SK-N-SH (cell line): ENCODE measurements at regions not wholly inside any gene's neighbourhood (a gene's known extent, or its start where the extent isn't known, plus 50 kb on each side); places are given as distances from the start of the nearest gene placed in this dataset.

Source experiments
- CTCF ChIA-PET: fragments of 300-600, 350-600 bp; formaldehyde crosslinking; extraction: SDS; loops from one replicate; lab custom pipeline; 2021; lab: Yijun Ruan, JAX
- POLR2A ChIA-PET: fragments of 350-600 bp; sonication (Branson Sonifier 250); formaldehyde crosslinking; extraction: SDS; loops from one replicate; lab custom pipeline; 2020; ENCODE audit warnings: antibody characterized with exemption, inconsistent platforms; lab: Yijun Ruan, JAX
- DNase-seq: peaks from one replicate; pipeline ENCODE4 v3.0.0; 2012
- H2AFZ ChIP-seq: fragments of 200-600 bp; sonication (generic); 2 replicates; pipeline ENCODE4 v1.8.1; 2016; ENCODE audit warnings: antibody characterized with exemption, mild to moderate bottlenecking, low read depth
- H3F3A ChIP-seq: fragments of 200-600 bp; sonication (generic); replicated peaks from 2 replicates; pipeline ENCODE3; 2016; ENCODE audit warnings: antibody characterized with exemption, mild to moderate bottlenecking; ENCODE audit not compliant: insufficient read depth
- H3K27ac ChIP-seq, 2 experiments: fragments of 200-500 bp in 1 of 2; fragments of 200-600 bp in 1 of 2; sonication (Bioruptor generic) in 1 of 2; sonication (generic), shearing (Covaris generic) in 1 of 2; 2 replicates each; pipeline versions ENCODE4 v1.5.1 to v1.6.1; 2014 to 2016; ENCODE audit warnings: low read depth in 2 of 2, inconsistent platforms in 1 of 2, low read length in 1 of 2, mild to moderate bottlenecking in 1 of 2, mixed read lengths in 1 of 2
- H3K27me3 ChIP-seq: fragments of 200-600 bp; sonication (generic), shearing (Covaris generic); 2 replicates; pipeline ENCODE4 v1.6.1; 2016; ENCODE audit warnings: mixed run types; ENCODE audit not compliant: insufficient read depth
- H3K36me3 ChIP-seq, 2 experiments: fragments of 200-500 bp in 1 of 2; fragments of 200-600 bp in 1 of 2; sonication (Bioruptor generic) in 1 of 2; sonication (generic) in 1 of 2; replicated peaks in 1 of 2; 2 replicates each; pipeline versions ENCODE3 to v1.5.1; 2014 to 2016; ENCODE audit warnings: low read length in 1 of 2, mild to moderate bottlenecking in 1 of 2; ENCODE audit not compliant: insufficient read depth in 2 of 2, control insufficient read depth in 1 of 2
- H3K4me1 ChIP-seq, 2 experiments: fragments of 200-500 bp in 1 of 2; fragments of 200-600 bp in 1 of 2; sonication (Bioruptor generic) in 1 of 2; sonication (generic), shearing (Covaris generic) in 1 of 2; 2 replicates each; pipeline versions ENCODE4 v1.5.1 to v1.6.1; 2014 to 2016; ENCODE audit warnings: low read depth in 1 of 2, low read length in 1 of 2, mixed run types in 1 of 2; ENCODE audit not compliant: insufficient read depth in 2 of 2, control insufficient read depth in 1 of 2
- H3K4me2 ChIP-seq: fragments of 200-600 bp; sonication (generic), shearing (Covaris generic); 2 replicates; pipeline ENCODE4 v1.6.1; 2017; ENCODE audit warnings: mixed run types
- H3K4me3 ChIP-seq, 2 experiments: fragments of 200-500 bp in 1 of 2; fragments of 200-600 bp in 1 of 2; sonication (Bioruptor generic) in 1 of 2; sonication (generic), shearing (Covaris generic) in 1 of 2; 2 replicates each; pipeline versions ENCODE4 v1.5.1 to v1.8.1; 2014 to 2016; ENCODE audit warnings: low read depth in 2 of 2, inconsistent platforms in 1 of 2, low read length in 1 of 2, mild to moderate bottlenecking in 1 of 2, mixed read lengths in 1 of 2, moderate library complexity in 1 of 2
- H3K79me2 ChIP-seq: fragments of 200-600 bp; sonication (generic); 2 replicates; pipeline ENCODE4 v1.8.1; 2017; ENCODE audit warnings: mild to moderate bottlenecking; ENCODE audit not compliant: insufficient read depth
- H3K9ac ChIP-seq: fragments of 200-600 bp; sonication (generic); 2 replicates; pipeline ENCODE4 v1.6.1; 2017; ENCODE audit warnings: mixed run types
- H3K9me2 ChIP-seq: fragments of 200-600 bp; sonication (generic); 2 replicates; pipeline ENCODE4 v1.6.1; 2017; ENCODE audit warnings: mixed run types
- H3K9me3 ChIP-seq: fragments of 200-600 bp; sonication (generic); 2 replicates; pipeline ENCODE4 v1.6.1; 2017; ENCODE audit warnings: mixed run types, mild to moderate bottlenecking, moderate library complexity
- H4K20me1 ChIP-seq: fragments of 200-600 bp; sonication (generic); 2 replicates; pipeline ENCODE4 v1.6.1; 2017; ENCODE audit warnings: mild to moderate bottlenecking, mixed run types; ENCODE audit not compliant: insufficient read depth
- CHD2 ChIP-seq: fragments of 150-350 bp; IDR thresholded peaks from 2 replicates; pipeline ENCODE4 v1.6.1; 2018; ENCODE audit warnings: low read length; ENCODE audit not compliant: partially characterized antibody
- EP300 ChIP-seq, 2 experiments: IDR thresholded peaks; 2 replicates each; pipeline versions ENCODE4 v1.4.0 to v1.6.1; 2012; ENCODE audit warnings: borderline replicate concordance in 1 of 2, low read depth in 1 of 2, low read length in 1 of 2
- FOSL2 ChIP-seq: IDR thresholded peaks from 2 replicates; pipeline ENCODE4 v1.4.0; 2012; ENCODE audit warnings: low read depth, mild to moderate bottlenecking, moderate library complexity, borderline replicate concordance
- FOXJ3 ChIP-seq: sonication (generic); formaldehyde crosslinking; IDR thresholded peaks from 2 replicates; pipeline ENCODE4 v1.5.1; 2020; ENCODE audit warnings: mild to moderate bottlenecking, missing genetic modification reagents
- JUND ChIP-seq: IDR thresholded peaks from 2 replicates; pipeline ENCODE4 v1.4.0; 2012
- MEF2A ChIP-seq: IDR thresholded peaks from 2 replicates; pipeline ENCODE4 v1.4.0; 2012; ENCODE audit warnings: low read depth, borderline replicate concordance
- MXI1 ChIP-seq: IDR thresholded peaks from 2 replicates; pipeline ENCODE4 v1.6.1; 2012; ENCODE audit warnings: mild to moderate bottlenecking, low read depth, low read length, improper control_type of control experiment
- NFIC ChIP-seq: IDR thresholded peaks from 2 replicates; pipeline ENCODE4 v1.4.0; 2012; ENCODE audit warnings: borderline replicate concordance
- NRF1 ChIP-seq: IDR thresholded peaks from 2 replicates; pipeline ENCODE4 v1.6.1; 2012; ENCODE audit warnings: low read depth, mild to moderate bottlenecking, low read length
- PBX3 ChIP-seq: IDR thresholded peaks from 2 replicates; pipeline ENCODE4; 2012
- POLR2AphosphoS5 ChIP-seq: IDR thresholded peaks from 2 replicates; pipeline ENCODE4 v1.6.1; 2012; ENCODE audit warnings: low read depth, low read length
- RCOR1 ChIP-seq: fragments of 150-350 bp; IDR thresholded peaks from 2 replicates; pipeline ENCODE4 v1.6.1; 2017; ENCODE audit warnings: antibody characterized with exemption, low read length
- RXRA ChIP-seq: IDR thresholded peaks from 2 replicates; pipeline ENCODE4 v1.4.0; 2012; ENCODE audit warnings: low read depth, mild to moderate bottlenecking, borderline replicate concordance
- SIN3A ChIP-seq: IDR thresholded peaks from 2 replicates; pipeline ENCODE4 v1.6.1; 2012; ENCODE audit warnings: low read depth, mild to moderate bottlenecking, low read length, moderate library complexity, borderline replicate concordance
- SMC3 ChIP-seq: IDR thresholded peaks from 2 replicates; pipeline ENCODE4 v1.6.1; 2012; ENCODE audit warnings: low read depth, low read length, improper control_type of control experiment
- TAF1 ChIP-seq: IDR thresholded peaks from 2 replicates; pipeline ENCODE4 v1.6.1; 2012; ENCODE audit warnings: low read depth, mild to moderate bottlenecking, low read length, moderate library complexity, borderline replicate concordance
- TEAD4 ChIP-seq: IDR thresholded peaks from 2 replicates; pipeline ENCODE4 v1.4.0; 2012; ENCODE audit warnings: mild to moderate bottlenecking, borderline replicate concordance; ENCODE audit not compliant: insufficient read depth
- YY1 ChIP-seq: IDR thresholded peaks from 2 replicates; pipeline ENCODE4 v1.4.0; 2012; ENCODE audit warnings: low read depth, mild to moderate bottlenecking
- ZBTB33 ChIP-seq: IDR thresholded peaks from 2 replicates; pipeline ENCODE4 v1.4.0; 2012; ENCODE audit warnings: low read depth, borderline replicate concordance
- WGBS: methylation state at CpG from one replicate; pipeline ENCODE4 v1.1.6; 2017; ENCODE audit warnings: low lambda C conversion rate; 5-methylcytosine and 5-hydroxymethylcytosine counted together
- TF ChIP-seq, protein P1 (sequence below): IDR thresholded peaks from 2 replicates; pipeline ENCODE4 v1.4.0; 2012; ENCODE audit warnings: low read depth, borderline replicate concordance
- TF ChIP-seq, protein P2 (sequence below): fragments of 150-350 bp; IDR thresholded peaks from 2 replicates; pipeline ENCODE4 v1.6.1; 2016; ENCODE audit warnings: mild to moderate bottlenecking, low read depth, low read length

DNA sequence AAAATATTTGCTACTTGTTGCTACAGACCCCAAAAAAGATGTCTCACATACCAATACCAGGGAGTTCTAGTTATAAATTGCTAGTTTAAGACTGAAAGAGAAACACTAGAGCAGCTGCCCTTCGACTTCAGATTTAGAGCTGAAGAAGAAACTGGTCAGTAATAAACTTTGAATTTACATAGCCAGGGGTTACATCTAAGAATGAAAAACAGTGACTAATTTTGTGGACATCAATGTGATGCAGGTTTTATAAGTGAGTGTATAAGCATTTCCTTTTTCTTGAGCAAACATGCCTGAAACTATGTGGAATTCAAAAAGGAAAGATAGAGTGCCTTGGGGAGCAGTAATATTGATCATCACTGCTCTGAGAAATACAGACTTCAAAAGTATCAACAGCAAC is 724.9 kb upstream of the MIR17HG start:
- Histone ChIP-seq H3K27ac (no peak overlapping the region), H3F3A (no peaks in the 10 kb centered on the region), H4K20me1 (no peaks in the 10 kb centered on the region), H3K9me2 (no peaks in the 10 kb centered on the region), H3K27me3 (no peaks in the 10 kb centered on the region), H3K4me1 (no peaks in the 10 kb centered on the region), H3K36me3 (no peaks in the 10 kb centered on the region), H3K9me3 (no peaks in the 10 kb centered on the region), H3K4me3 (no peak overlapping the region), H2AFZ (no peak overlapping the region), H3K9ac (no peak overlapping the region), H3K4me2 (no peak overlapping the region), H3K79me2 (no peaks in the 10 kb centered on the region)
- WGBS = 23% methylated on average over 1 of the region's 1 CpG
- TF ChIP-seq MXI1 = no peak
- POLR2A ChIA-PET = no interaction called here
- DNase-seq = no peak
- CTCF ChIA-PET = interaction anchor here (2.1 kb wide), 1 partner anchor 10 kb away, joined by 6 read pairs; no protein-coding TSS in a partner anchor

DNA sequence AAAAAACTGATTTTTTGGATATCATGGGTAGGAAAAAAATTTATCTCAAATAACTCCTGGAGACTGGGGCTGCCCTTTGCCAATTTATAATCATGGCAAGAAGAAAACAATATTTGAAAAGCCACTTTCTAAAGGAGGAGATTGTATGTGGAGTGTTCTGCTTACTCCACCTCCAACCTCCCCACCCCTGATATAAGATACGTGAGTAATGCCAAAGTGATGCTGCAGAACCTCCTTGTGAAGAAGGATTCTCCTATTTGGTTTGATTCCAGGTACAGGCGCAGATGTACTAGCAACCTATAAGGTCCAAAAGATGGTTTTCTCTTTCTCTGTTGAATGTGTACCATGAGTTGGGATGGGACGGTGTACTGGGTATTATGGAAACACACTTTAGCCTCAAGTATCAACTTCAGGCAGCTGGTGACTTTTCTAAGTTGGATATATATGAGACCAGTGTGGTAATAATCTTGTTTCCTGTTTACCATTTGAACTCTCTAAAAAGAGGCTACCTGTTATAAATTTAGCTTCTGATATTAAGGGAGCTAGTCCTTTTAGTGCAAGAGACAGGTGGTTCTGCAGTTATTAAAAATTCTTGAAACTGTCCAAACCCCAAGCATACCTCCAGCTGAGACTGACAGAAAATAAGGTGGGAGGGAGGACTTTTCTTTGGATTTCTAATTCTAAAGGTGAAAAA is 724.0 kb upstream of the MIR17HG start:
- no peaks in the 10 kb centered on the region for H3K36me3 ChIP-seq

More for the DNA sequence above, 724.0 kb upstream of the MIR17HG start:
- no peak for DNase-seq
- no peak for TF ChIP-seq POLR2AphosphoS5
- no peak for TF ChIP-seq RCOR1
- TF ChIP-seq, protein P1, sequence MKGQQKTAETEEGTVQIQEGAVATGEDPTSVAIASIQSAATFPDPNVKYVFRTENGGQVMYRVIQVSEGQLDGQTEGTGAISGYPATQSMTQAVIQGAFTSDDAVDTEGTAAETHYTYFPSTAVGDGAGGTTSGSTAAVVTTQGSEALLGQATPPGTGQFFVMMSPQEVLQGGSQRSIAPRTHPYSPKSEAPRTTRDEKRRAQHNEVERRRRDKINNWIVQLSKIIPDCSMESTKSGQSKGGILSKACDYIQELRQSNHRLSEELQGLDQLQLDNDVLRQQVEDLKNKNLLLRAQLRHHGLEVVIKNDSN = no peak
- TF ChIP-seq SIN3A = no peak
- no peak for TF ChIP-seq MEF2A
- TF ChIP-seq FOSL2 = no peak
- TF ChIP-seq RXRA = no peak
- TF ChIP-seq NRF1 = no peak
- TF ChIP-seq FOXJ3 = no peak
- no peak for TF ChIP-seq ZBTB33
- no peak for TF ChIP-seq TAF1
- no peak for TF ChIP-seq CHD2
- TF ChIP-seq, protein P2, sequence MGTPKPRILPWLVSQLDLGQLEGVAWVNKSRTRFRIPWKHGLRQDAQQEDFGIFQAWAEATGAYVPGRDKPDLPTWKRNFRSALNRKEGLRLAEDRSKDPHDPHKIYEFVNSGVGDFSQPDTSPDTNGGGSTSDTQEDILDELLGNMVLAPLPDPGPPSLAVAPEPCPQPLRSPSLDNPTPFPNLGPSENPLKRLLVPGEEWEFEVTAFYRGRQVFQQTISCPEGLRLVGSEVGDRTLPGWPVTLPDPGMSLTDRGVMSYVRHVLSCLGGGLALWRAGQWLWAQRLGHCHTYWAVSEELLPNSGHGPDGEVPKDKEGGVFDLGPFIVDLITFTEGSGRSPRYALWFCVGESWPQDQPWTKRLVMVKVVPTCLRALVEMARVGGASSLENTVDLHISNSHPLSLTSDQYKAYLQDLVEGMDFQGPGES = no peak
- no peak for TF ChIP-seq NFIC
- no peak for TF ChIP-seq YY1
- TF ChIP-seq SMC3 = no peak
- TF ChIP-seq JUND = no peak
- TF ChIP-seq EP300 (IDR thresholded peaks at IDR 0.05; ENCODE audit: borderline replicate concordance in 1 of 2, low read depth in 1 of 2, low read length in 1 of 2) = no peak
- TF ChIP-seq TEAD4 = no peak
- TF ChIP-seq PBX3 = no peak
- Histone ChIP-seq H3F3A (no peaks in the 10 kb centered on the region), H3K9ac (no peak overlapping the region), H4K20me1 (no peaks in the 10 kb centered on the region), H3K4me2 (no peak overlapping the region), H3K27me3 (no peaks in the 10 kb centered on the region), H3K4me3 (no peak overlapping the region), H3K9me2 (no peaks in the 10 kb centered on the region), H3K9me3 (no peaks in the 10 kb centered on the region), H2AFZ (no peak overlapping the region), H3K4me1 (no peaks in the 10 kb centered on the region), H3K79me2 (no peaks in the 10 kb centered on the region), H3K27ac (no peak overlapping the region)
- 68% methylated on average over 3 of the region's 3 CpGs for WGBS
- ChIA-PET CTCF (interaction anchor here (2.1 kb wide), 1 partner anchor 11 kb away, joined by 6 read pairs; no protein-coding TSS in a partner anchor), POLR2A (no interaction called here)
